GM12873 (cell line): ENCODE measurements at regions not wholly inside any gene's neighbourhood (a gene's known extent, or its start where the extent isn't known, plus 50 kb on each side); places are given as distances from the start of the nearest gene placed in this dataset.

Experiments used
- CTCF ChIP-seq: IDR thresholded peaks from 2 replicates; pipeline ENCODE4 v1.5.1; 2012; ENCODE audit warnings: low read depth, mild to moderate bottlenecking, moderate library complexity, low read length, control low read depth; ENCODE audit not compliant: insufficient read depth; ENCODE audit errors: missing control alignments

GRCh38 chr3:25884981-25885380 lies 95.1 kb downstream of the OXSM start:
- TF ChIP-seq CTCF: no peak

- TF ChIP-seq CTCF: no peak
These were observed 95.7 kb downstream of the OXSM start for GRCh38 chr3:25885544-25885943.

- TF ChIP-seq CTCF: no peak
These were observed 98.0 kb downstream of the OXSM start for GRCh38 chr3:25887907-25888306.

GRCh38 chr3:25888892-25889524 lies 99.1 kb downstream of the OXSM start:
- TF ChIP-seq CTCF: no peak

GRCh38 chr3:25889525-25889917 lies 99.6 kb downstream of the OXSM start:
- TF ChIP-seq CTCF: no peak

- no peak for TF ChIP-seq CTCF
These were observed 104.2 kb downstream of the OXSM start for GRCh38 chr3:25894101-25894500.

GRCh38 chr3:25895031-25895430 lies 105.1 kb downstream of the OXSM start:
- TF ChIP-seq CTCF: no peak
